Stimulated activated CD4-positive, alpha-beta T cell treated with anti-CD3 and anti-CD28 coated beads, Interleukin-1b, Interleukin-23, amount 100 ng/mL, for 24 hours (primary cell): ENCODE measurements at regions not wholly inside any gene's neighbourhood (a gene's known extent, or its start where the extent isn't known, plus 50 kb on each side); places are given as distances from the start of the nearest gene placed in this dataset.

Source experiments
- DNase-seq, 4 experiments: peaks; one replicate each; pipeline ENCODE4 v3.0.0-alpha.2; 2020; ENCODE audit warnings: low read depth in 4 of 4, low spot score in 1 of 4

GRCh38 chr20:4095639-4096038 is 53.0 kb upstream of the SMOX start:
- DNase-seq = no peak

GRCh38 chr20:4091490-4092479 is 56.8 kb upstream of the SMOX start:
- DNase-seq = peak in 2 of 4 experiments; percentile 17 to 36

DNA sequence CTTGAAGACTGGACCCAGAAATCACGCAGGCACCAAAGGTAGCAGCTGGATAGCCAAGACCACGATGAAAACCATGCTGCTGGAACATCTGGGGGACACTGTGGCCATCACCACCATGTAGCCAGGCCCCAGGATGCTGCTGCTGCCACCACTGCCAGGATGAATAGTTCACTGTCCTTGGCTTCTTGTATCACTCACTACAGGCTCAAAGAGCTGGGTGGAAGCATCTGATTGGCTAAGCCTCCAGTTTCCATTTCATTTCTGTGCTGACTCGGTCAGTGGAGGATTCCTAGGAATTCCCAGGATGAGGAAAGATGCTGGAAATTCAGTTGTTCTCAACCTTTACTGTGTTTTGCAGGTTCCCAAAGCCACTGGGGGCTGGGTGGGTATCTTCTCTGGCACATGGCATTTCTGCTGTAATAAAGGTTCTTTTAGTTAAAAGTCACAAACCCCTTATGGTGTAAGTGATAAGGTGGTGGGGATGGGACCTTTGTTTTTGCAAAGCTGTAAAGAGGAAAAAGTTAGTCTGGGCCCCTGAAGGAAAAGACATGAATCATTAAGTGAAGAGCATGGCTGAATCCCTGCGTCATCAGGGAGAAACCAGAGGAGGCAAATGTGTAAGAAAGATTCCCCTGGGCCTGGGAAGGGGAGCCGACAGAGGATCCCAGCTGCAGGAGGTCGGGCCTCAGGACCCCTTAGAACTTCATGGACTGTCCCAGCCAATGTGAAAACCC is 57.7 kb upstream of the SMOX start:
- no peak for DNase-seq

- no peak for DNase-seq
These were observed 58.7 kb upstream of the SMOX start for GRCh38 chr20:4089756-4090487.

DNA sequence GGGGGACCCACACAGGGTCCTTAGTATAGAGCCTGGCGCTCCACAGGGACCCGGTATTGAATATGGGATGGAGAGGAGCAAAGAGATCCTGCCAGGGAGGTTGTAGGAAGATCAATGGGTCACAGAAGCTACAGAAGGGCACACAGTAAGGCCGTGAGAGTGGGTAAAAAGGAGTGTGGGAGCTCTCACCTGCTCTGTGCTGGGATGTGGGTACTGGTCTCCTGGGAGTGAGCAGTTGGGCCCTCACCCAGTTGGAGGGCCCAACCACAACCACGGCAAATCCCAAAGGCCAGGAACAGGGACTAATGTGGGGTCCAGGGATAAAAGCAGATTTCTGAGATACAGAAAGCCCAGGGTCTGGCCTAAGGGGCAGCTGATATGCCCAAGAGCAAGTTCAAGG is 59.9 kb upstream of the SMOX start:
- no peak for DNase-seq

DNA sequence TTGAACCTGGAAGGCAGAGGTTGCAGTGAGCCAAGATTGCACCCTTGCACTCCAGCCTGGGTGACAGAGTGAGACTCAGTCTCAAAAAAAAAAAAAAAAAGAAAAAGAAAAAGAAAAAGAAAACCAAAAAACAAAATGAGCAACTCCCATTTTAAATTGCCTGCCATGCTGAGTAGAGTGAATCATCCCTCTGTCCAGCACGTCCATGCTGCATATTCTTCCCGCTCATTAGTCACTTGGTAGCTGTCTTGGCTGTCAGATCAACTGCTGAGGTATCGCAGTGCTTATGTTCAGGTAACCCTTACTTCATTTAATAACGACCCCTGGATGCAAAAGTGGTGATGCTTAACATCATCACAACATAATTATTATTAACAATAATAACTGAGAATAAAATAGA is 60.7 kb upstream of the SMOX start:
- no peak for DNase-seq

DNA sequence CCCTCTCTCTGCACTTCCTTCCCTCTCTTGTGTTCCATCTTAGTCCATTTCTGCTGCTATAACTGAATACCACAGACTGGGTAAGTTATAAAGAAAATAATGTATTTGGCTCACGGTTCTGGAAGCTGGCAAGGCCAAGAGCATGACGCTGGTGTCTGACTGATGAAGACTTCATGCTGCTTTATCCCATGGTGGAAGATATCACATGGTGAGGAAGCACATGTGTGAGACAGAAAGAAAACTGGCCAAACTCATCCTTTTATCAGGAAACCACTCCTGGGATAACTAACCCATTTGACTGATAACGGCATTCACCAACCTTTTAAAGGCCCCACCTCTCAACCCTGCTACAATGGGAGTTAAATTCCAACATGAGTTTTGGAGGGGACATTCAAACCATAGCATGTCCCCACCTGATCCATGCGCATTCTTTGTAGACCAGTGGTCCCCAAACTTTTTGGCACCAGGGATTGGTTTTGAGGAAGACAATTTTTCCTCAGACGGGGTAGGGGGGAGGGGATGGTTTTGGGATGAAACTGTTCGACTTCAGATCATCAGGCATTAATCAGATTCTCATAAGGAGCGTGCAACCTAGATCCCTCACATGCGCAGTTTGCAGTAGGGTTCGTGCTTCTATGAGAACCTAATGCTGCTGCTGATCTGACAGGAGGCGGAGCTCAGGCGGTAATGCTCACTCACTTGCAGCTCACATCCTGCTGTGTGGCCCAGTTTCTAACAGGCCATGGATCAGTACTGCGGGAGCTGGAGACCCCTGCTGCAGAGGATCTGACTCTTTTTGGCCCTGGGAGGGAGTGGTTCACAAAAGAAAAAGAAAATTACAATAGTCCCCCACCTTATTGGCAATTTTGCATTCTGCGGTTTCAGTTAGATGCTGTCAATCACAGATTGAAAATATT is 61.6 kb upstream of the SMOX start:
- no peak for DNase-seq

DNA sequence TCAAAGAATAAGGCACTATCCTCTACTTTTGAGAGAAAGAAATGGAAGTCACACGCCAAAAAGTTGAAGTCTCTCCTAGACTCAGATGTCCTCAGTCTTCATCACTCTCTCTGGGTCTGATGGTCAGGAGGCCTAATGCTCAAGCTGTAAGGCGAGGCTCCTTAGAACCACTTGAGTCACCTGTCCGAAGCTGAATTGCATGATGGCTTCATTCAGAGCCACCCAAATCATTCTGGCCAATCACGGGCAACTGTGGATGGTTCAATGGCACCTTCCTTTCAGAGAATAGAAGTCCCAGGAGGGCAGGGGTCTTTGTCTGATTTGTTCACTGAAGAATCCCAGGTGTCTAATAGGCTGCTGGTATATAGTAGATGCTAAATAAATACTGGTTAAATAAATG is 63.9 kb upstream of the SMOX start:
- DNase-seq = no peak

GRCh38 chr20:4084096-4084495 is 64.5 kb upstream of the SMOX start:
- DNase-seq = no peak

DNA sequence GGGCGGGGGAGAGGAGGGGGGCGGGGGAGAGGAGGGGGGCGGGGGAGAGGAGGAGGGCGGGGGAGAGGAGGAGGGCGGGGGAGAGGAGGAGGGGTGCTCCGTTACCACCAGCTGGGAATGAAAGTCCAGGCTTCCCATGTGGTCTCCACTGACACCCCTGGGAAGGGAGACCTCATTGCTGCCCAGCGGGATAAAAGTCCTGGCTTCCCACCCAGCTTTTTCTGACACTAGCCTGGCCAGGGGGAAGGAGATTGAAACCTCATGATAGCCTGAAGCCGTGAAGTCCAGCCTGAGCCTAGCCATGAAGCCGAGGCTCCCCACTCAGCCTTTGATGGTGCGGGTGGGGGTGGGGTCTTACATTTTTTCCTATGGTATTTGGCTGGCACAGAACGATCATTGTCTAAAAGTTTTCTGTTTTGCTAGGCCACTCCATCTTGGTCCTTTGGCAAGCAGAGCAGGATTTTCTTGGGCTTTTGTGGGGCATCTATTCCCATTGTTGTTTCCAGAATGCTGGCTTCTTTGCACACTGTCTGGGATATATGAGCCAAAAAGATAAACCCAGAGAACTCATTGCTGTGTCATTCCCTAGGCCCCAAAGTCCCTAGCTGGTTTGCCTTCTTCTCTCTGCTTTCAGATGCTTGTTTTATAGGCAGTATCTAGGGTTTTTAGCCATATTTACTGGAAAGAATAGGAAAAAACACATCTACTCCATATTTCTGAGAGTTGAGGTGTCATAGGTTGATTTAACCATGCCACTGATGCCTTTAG is 65.3 kb upstream of the SMOX start:
- no peak for DNase-seq

DNA sequence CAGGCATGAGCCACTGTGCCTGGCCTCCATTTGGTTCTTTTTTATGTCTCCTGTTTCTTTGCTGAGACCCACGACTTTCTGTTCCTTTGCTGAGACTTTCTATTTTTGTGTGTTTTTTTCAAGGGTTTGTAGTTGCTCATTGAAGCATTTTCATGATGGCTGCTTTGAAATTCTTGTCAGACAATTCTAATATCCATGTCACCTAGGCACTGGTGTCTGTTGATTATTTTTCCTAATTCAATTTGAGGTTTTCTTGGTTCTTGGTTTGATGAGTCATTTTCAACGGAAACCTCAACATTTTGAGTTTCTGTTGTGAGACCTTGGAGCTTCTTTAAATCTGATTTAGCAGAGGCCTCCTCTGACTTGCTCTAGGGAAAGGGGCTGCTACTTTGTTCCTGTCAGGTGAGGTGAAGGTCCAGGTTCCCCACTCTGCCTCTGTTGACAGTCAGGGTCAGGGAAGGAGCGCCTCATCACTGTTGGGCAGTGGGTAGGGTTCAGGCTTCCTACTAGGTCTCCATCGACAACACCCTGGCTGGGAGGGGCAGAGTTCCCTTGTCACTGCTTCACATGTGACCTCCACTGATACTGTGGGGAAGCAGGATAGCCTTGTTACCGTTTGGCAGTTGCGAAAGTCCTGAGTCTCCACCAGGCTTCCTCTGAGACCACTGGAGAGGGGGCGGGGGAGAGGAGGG is 66.1 kb upstream of the SMOX start:
- peak in 3 of 4 experiments; percentile 4 to 14 (median 5) for DNase-seq

GRCh38 chr20:4081421-4081820 is 66.1 kb upstream of the RNF24 start:
- no peak for DNase-seq

- no peak for DNase-seq
These were observed 61.3 kb upstream of the RNF24 start for GRCh38 chr20:4076671-4077070.

DNA sequence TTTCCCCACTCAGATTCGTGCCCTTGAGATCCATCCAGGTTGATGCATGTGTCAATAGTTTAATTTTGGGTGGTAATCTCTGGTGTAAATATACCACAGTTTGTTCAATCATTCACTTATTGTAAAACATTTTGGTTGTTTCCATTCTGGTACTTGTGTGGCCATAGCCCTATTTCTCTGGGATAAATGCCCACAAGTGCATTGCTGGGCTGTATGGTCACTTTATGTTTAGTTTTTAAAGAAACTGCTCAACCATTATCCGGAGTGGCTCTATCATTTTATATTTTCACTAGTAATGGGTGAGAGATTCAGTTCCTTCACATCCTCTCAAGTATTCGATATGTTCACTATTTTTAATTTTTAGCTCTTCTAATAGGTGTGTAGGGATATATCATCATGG is 60.7 kb upstream of the RNF24 start:
- no peak for DNase-seq

- DNase-seq = no peak
These were observed 59.6 kb upstream of the RNF24 start for GRCh38 chr20:4074877-4075455.

DNA sequence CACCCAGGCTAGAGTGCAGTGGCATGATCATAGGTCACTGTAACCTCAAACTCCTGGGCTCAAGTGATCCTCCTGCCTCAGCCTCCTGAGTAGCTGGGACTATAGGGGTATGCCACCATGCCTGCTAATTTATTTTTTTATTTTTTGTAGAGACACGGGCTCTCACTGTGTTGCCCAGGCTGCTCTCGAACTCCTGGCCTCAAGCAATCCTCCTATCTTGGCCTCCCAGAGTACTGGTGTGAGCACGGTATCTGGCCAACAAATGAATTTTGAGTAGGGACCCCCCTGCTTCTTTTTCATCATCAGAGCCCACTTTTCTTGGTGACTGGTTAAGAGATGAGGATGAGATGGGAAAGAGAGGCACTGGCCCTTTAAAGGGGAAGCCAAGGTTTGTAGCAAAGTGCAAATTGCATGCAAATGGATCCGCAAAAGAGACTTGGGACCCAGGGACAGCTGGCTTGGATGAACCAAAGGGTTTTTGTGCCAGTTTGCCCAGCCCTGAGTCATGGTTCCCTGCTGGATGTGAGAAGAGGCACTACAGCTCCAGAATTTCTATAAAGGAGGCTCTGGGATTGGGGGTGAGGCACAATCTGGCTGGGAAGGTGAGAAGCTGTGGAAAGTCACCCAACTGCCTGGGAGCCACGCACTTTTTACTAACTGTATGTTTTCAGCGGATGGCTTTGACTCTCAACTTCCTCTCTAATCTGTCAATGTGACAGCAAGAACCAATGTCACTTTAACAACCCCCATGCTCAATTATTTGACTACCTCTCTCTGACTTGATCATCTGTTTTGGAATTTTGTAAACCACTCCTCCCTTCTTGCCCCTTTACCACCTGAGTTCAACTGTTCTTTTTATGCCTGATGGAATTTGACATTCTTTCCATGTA is 58.7 kb upstream of the RNF24 start:
- DNase-seq = no peak

DNA sequence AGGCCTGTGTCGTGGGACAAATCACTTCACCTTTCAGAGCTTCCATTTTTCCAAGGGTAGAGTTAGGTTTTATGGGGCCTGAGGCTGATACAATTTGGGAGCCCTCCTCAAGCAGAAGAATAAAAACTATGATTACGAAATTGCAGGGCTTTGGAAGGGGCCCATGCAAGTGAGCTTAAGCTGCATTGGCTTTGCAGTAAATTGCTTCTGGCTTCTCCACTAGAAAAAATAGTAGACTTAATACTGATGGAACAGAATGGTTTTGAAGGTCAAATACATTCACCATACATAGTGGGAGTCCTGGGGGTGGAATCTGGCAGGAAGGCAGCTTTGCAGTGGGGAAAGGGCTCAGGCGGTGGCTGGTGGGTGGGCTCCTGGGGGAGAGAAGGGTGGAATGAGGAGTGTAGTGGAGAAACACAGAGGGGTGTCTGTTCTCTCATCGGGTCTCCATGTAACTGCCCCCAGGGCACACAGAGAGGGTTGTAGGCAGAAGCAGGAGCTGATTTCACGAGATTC is 55.9 kb upstream of the RNF24 start:
- no peak for DNase-seq
